Tibial nerve (tissue), 4 donors: ENCODE measurements at regions not wholly inside any gene's neighbourhood (a gene's known extent, or its start where the extent isn't known, plus 50 kb on each side); places are given as distances from the start of the nearest gene placed in this dataset.
"Not testable (repeated sequence)": the region's sequence is repeated elsewhere in the genome, so short reads cannot be mapped to it uniquely, and the experiment has no call there.

ENCODE experiments used
- DNase-seq, 2 donors: peaks; one replicate each; pipeline ENCODE4 v3.0.0-alpha.2; 2019; ENCODE audit warnings: low spot score in 2 of 2
- H3K27ac ChIP-seq, 4 donors: fragments of 200-600 bp; sonication (generic) in 3 of 4; one replicate each; pipeline ENCODE4 v1.5.1; 2017 to 2019; ENCODE audit warnings: mild to moderate bottlenecking in 1 of 4
- H3K27me3 ChIP-seq, 2 donors: fragments of 200-600 bp; sonication (generic) in 1 of 2; one replicate each; pipeline versions ENCODE4 v1.5.1 to v1.6.0; 2017 to 2019
- H3K36me3 ChIP-seq, 3 donors: fragments of 200-600 bp; sonication (generic); one replicate each; pipeline ENCODE4 v1.5.1; 2018 to 2019
- H3K4me1 ChIP-seq, 4 donors: fragments of 200-600 bp; sonication (generic) in 3 of 4; one replicate each; pipeline ENCODE4 v1.5.1; 2017 to 2019
- H3K4me3 ChIP-seq, 4 donors: fragments of 200-600 bp; sonication (generic) in 3 of 4; one replicate each; pipeline ENCODE4 v1.5.1; 2017 to 2019; ENCODE audit warnings: mild to moderate bottlenecking in 1 of 4, moderate library complexity in 1 of 4
- H3K9me3 ChIP-seq, 4 donors: fragments of 200-600 bp; sonication (generic) in 3 of 4; one replicate each; pipeline ENCODE4 v1.5.1; 2017 to 2019
- CTCF ChIP-seq, 5 experiments: fragments of 200-600 bp in 3 of 5; fragments of 450-650 bp in 2 of 5; sonication (generic) in 3 of 5; IDR thresholded peaks; one replicate each; pipeline ENCODE4 v1.5.1; 2016 to 2019; ENCODE audit warnings: antibody characterized with exemption in 5 of 5, mild to moderate bottlenecking in 3 of 5, moderate library complexity in 2 of 5
- EP300 ChIP-seq, 2 donors: sonication (generic); formaldehyde crosslinking; IDR thresholded peaks; one replicate each; pipeline ENCODE4 v1.6.1; 2017; ENCODE audit warnings: antibody characterized with exemption in 2 of 2, mild to moderate bottlenecking in 1 of 2
- POLR2A ChIP-seq, 2 donors: fragments of 450-650 bp; IDR thresholded peaks; one replicate each; pipeline ENCODE4 v1.6.1; 2017; ENCODE audit warnings: antibody characterized with exemption in 2 of 2, mild to moderate bottlenecking in 2 of 2, moderate library complexity in 2 of 2
- WGBS, 2 donors: methylation state at CpG; one replicate each; pipeline ENCODE4 v1.1.5; 2018; 5-methylcytosine and 5-hydroxymethylcytosine counted together

- Histone ChIP-seq H3K9me3 (no peaks in the 10 kb centered on the region), H3K36me3 (no peaks in the 10 kb centered on the region), H3K4me3 (no peak overlapping the region), H3K27me3 (peaks cover 0 to 3% of the 10 kb centered on the region in 2 donors), H3K27ac (no peak overlapping the region), H3K4me1 (no peaks in the 10 kb centered on the region)
- 68 to 77% methylated on average over 12 of the region's 12 CpGs for WGBS, 2 donors
- DNase-seq, result no peak
- TF ChIP-seq POLR2A (IDR thresholded peaks at IDR 0.05) (no peak), EP300 (IDR thresholded peaks at IDR 0.05) (no peak), CTCF (IDR thresholded peaks at IDR 0.05) (no peak)
These were observed 442.2 kb upstream of the B3GAT1 start for GRCh38 chr11:134853992-134854991.

DNA sequence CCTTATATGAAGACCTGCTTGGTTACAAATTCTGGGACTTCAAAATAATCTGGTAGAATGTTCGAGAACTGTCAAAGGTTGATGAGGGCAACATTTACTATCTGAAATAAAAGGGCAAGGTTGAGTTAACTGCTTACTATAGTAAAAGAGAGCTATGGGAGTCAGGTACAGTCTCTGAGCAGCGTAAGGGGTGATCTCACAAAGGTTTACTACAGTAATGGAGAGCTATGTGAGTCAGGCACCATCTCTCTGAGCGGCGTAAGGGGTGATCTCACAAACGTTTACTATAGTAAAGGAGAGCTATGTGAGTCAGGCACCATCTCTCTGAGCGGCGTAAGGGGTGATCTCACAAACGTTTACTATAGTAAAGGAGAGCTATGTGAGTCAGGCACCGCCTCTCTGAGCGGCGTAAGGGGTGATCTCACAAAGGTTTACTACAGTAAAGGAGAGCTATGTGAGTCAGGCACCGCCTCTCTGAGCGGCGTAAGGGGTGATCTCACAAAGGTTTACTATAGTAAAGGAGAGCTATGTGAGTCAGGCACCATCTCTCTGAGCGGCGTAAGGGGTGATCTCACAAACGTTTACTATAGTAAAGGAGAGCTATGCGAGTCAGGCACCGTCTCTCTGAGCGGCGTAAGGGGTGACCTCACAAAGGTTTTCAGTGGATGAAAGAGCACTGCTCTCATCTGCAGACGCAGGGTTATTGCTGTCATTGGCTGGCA, 439.6 kb upstream of the B3GAT1 start:
- 68 to 73% methylated on average over 22 of the region's 22 CpGs for WGBS, 2 donors
- H3K27ac ChIP-seq, DNase-seq: not testable (repeated sequence)

DNA sequence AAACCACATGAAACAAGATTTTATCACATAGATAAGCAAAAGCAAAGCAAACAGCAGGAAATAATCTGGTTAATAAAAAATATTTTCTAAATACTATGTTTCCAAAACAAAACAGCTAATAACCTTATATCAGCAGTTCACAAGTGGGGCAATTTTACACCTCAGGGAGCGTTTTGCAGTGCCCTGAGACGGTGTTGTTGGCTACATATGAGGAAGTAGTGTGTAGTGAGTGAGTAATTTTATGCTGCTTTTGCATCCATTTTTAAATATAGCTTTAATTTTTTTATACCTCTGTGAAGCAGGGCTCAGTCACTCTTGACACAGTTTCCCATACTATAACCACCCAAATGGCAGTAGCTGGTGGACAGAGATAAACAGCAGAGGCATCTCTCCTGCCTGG, 438.5 kb upstream of the B3GAT1 start:
- WGBS, 2 donors, result 50 to 64% methylated on average over 2 of the region's 2 CpGs
- H3K9me3 ChIP-seq, result no peaks in the 10 kb centered on the region
- no peaks in the 10 kb centered on the region for H3K4me1 ChIP-seq
- H3K27me3 ChIP-seq, result no peaks in the 10 kb centered on the region
- TF ChIP-seq EP300 (IDR thresholded peaks at IDR 0.05) (no peak), POLR2A (IDR thresholded peaks at IDR 0.05) (no peak), CTCF (IDR thresholded peaks at IDR 0.05) (no peak)
- H3K4me3 ChIP-seq, result no peak overlapping the region
- no peaks in the 10 kb centered on the region for H3K36me3 ChIP-seq
- DNase-seq, result no peak
- H3K27ac ChIP-seq, result no peak overlapping the region

More for the DNA sequence above, 439.6 kb upstream of the B3GAT1 start:
- not testable (repeated sequence) for H3K9me3 ChIP-seq, H3K36me3 ChIP-seq, H3K4me1 ChIP-seq, H3K27me3 ChIP-seq
- H3K4me3 ChIP-seq, result peak overlapping the region in 1 of 4 donors; percentile 7

DNA sequence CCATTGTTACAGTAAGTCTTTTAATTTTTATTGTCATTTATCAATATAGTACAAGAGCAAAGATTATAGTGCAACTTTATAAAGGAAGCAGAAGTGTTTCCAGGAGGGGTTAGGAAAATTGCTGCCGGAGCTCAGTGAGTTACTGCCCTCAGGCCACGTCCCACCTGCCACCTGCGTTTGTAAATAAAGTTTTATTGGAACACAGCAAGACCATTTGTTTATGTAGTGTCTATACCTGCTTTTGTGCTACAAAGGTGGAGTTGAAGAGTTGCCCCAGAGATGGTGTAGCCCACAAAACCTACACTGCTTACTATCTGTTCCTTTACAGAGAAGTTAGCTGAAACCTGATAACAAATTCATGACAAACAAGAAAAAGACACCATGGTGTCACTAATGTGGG, 437.8 kb upstream of the B3GAT1 start:
- no peak for DNase-seq
- WGBS, 2 donors, result 81 to 85% methylated on average over 3 of the region's 3 CpGs
- Histone ChIP-seq H3K27me3 (no peaks in the 10 kb centered on the region), H3K27ac (no peak overlapping the region), H3K4me3 (no peak overlapping the region), H3K9me3 (no peaks in the 10 kb centered on the region), H3K36me3 (no peaks in the 10 kb centered on the region), H3K4me1 (no peaks in the 10 kb centered on the region)
- TF ChIP-seq POLR2A (IDR thresholded peaks at IDR 0.05), result no peak
- no peak for TF ChIP-seq EP300 (IDR thresholded peaks at IDR 0.05)
- TF ChIP-seq CTCF (IDR thresholded peaks at IDR 0.05), result no peak

DNA sequence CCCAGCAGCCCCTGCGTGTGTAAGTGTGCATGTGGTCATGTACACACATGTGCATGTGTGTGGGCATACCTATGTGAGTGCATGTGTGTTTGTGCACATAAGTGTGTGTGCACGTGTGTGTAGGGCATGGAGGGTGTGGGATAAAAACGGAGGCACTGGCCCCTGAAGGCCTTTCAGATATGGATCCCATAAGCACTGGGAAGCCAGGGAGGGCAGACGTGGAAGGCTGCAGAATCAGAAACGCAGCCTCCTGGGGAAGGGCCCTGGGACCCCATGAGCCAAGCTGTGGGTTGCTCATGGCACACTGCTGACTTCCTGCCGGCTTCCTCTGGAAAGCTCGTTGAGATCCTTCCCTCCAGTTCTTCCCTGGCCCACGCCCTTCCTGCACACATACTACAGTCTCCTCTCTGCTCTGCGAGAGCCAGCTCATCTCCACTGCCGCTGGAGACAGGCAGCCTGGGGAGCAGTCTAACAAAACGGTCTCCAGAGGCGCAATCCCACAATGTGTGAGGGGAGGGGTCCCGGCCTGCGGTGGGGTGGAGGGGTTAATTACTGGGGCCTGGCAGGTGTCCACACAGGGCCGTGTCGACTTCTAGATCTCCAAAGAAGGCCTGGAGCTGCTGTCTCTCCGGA, 435.2 kb upstream of the B3GAT1 start:
- 44 to 68% methylated on average over 16 to 17 of the region's 17 CpGs for WGBS, 2 donors
- Histone ChIP-seq H3K36me3 (no peaks in the 10 kb centered on the region), H3K27ac (no peak overlapping the region), H3K4me1 (no peaks in the 10 kb centered on the region), H3K27me3 (no peaks in the 10 kb centered on the region), H3K4me3 (no peak overlapping the region), H3K9me3 (no peaks in the 10 kb centered on the region)
- DNase-seq, result no peak
- no peak for TF ChIP-seq POLR2A (IDR thresholded peaks at IDR 0.05)
- TF ChIP-seq EP300 (IDR thresholded peaks at IDR 0.05), result no peak
- no peak for TF ChIP-seq CTCF (IDR thresholded peaks at IDR 0.05)
